ENCODE measurements at regions not wholly inside any gene's neighbourhood (a gene's known extent, or its start where the extent isn't known, plus 50 kb on each side); places are given as distances from the start of the nearest gene placed in this dataset.

DNA sequence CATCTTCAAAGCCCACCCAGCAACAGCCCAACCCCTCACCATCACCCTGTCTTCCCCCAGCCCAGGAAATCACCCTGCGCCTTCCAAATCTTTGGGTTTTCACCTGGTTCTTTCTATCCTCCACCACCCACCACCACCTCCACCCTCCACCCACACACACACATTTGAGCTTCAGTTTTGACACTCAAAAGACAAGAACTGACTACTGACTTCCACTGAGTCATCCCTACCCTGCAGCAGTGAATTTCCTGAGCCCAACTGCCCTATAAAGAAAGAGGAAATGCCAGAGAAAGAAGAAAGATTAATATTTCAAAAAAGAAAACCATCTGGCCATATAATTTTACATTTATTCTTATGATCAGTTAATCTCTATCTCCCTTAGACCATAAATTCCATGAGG lies 137.5 kb downstream of the CHST1 start:
- TF ChIP-seq POLR2AphosphoS5 (IDR thresholded peaks at IDR 0.05; ENCODE audit: low read depth, low read length) (no peak), SIN3A (IDR thresholded peaks at IDR 0.05; ENCODE audit: borderline replicate concordance, insufficient read depth, low read length) (no peak), TAF1 (IDR thresholded peaks at IDR 0.05; ENCODE audit: borderline replicate concordance, insufficient read depth, low read length) (no peak), FOXP2 (optimal IDR thresholded peaks at IDR 0.05; ENCODE audit: borderline replicate concordance, extremely low read depth, extremely low read length, insufficient read depth) (no peak)
- TF ChIP-seq, protein P1, sequence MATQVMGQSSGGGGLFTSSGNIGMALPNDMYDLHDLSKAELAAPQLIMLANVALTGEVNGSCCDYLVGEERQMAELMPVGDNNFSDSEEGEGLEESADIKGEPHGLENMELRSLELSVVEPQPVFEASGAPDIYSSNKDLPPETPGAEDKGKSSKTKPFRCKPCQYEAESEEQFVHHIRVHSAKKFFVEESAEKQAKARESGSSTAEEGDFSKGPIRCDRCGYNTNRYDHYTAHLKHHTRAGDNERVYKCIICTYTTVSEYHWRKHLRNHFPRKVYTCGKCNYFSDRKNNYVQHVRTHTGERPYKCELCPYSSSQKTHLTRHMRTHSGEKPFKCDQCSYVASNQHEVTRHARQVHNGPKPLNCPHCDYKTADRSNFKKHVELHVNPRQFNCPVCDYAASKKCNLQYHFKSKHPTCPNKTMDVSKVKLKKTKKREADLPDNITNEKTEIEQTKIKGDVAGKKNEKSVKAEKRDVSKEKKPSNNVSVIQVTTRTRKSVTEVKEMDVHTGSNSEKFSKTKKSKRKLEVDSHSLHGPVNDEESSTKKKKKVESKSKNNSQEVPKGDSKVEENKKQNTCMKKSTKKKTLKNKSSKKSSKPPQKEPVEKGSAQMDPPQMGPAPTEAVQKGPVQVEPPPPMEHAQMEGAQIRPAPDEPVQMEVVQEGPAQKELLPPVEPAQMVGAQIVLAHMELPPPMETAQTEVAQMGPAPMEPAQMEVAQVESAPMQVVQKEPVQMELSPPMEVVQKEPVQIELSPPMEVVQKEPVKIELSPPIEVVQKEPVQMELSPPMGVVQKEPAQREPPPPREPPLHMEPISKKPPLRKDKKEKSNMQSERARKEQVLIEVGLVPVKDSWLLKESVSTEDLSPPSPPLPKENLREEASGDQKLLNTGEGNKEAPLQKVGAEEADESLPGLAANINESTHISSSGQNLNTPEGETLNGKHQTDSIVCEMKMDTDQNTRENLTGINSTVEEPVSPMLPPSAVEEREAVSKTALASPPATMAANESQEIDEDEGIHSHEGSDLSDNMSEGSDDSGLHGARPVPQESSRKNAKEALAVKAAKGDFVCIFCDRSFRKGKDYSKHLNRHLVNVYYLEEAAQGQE (IDR thresholded peaks at IDR 0.05; ENCODE audit: insufficient read depth in 1 of 2, low read depth in 2 of 2, low read length in 2 of 2): no peak

DNA sequence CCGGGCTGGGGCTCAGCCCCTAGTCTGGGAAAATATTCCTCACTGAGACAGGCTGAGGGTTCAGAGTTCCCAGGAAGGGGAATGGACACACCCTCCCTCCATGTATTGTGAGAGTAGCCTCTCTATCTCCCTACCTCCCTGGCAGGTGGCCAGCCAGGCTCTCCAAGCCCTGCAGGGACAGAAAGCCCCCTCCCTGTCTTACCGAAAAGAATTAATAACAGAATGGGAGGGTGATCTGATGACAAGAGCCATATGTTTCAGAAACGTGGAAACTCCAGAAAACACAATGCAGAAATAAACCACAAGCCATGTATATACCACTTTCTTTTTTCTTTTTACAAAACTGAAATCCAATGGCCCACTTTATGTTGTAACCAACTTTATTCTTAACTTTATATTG lies 140.0 kb downstream of the CHST1 start:
- TF ChIP-seq TAF1 (IDR thresholded peaks at IDR 0.05; ENCODE audit: borderline replicate concordance, insufficient read depth, low read length) (no peak), SIN3A (IDR thresholded peaks at IDR 0.05; ENCODE audit: borderline replicate concordance, insufficient read depth, low read length) (no peak), POLR2AphosphoS5 (IDR thresholded peaks at IDR 0.05; ENCODE audit: low read depth, low read length) (no peak), FOXP2 (optimal IDR thresholded peaks at IDR 0.05; ENCODE audit: borderline replicate concordance, extremely low read depth, extremely low read length, insufficient read depth) (no peak)
- TF ChIP-seq, protein P1 (IDR thresholded peaks at IDR 0.05; ENCODE audit: insufficient read depth in 1 of 2, low read depth in 2 of 2, low read length in 2 of 2): no peak

- no peak for TF ChIP-seq SIN3A (IDR thresholded peaks at IDR 0.05; ENCODE audit: borderline replicate concordance, insufficient read depth, low read length)
- no peak for TF ChIP-seq FOXP2 (optimal IDR thresholded peaks at IDR 0.05; ENCODE audit: borderline replicate concordance, extremely low read depth, extremely low read length, insufficient read depth)
- no peak for TF ChIP-seq TAF1 (IDR thresholded peaks at IDR 0.05; ENCODE audit: borderline replicate concordance, insufficient read depth, low read length)
- TF ChIP-seq POLR2AphosphoS5 (IDR thresholded peaks at IDR 0.05; ENCODE audit: low read depth, low read length): no peak
- TF ChIP-seq, protein P1 (IDR thresholded peaks at IDR 0.05; ENCODE audit: insufficient read depth in 1 of 2, low read depth in 2 of 2, low read length in 2 of 2): no peak
These were observed 141.7 kb downstream of the CHST1 start for GRCh38 chr11:45523760-45524159.

DNA sequence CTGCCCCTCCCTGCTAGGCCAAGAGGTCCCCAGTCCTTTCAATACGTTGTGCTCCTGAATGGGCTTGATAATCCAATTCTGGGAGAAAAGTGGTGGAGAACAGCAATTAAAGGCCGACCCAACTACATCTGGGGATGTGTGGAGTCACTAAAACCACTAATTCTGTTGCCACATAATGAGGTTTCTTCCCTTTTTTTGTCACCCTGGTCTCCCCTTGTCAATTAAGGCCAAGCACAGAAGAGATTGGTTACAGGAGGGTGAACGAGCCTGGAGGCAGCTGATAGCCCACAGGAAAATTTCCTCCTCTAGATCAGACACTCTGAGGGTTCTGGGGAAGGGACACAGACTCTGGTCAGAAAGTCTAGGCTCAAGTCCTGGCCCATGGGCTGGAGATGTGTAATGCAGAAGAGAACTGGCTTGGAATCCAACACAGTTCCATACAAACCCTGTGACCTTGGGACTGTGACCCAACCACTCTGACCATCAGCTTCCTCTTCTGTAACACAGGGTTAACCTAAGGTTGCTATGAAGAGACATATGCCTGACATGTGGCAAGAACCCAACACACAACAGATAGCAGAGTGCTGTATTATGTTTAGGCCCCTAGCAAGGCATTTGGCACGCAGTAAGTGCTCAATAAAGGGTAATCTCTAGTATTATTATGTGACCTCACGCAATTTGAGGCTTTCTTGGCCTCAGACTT lies 146.4 kb downstream of the CHST1 start:
- TF ChIP-seq SIN3A (IDR thresholded peaks at IDR 0.05; ENCODE audit: borderline replicate concordance, insufficient read depth, low read length) (no peak), FOXP2 (optimal IDR thresholded peaks at IDR 0.05; ENCODE audit: borderline replicate concordance, extremely low read depth, extremely low read length, insufficient read depth) (no peak), POLR2AphosphoS5 (IDR thresholded peaks at IDR 0.05; ENCODE audit: low read depth, low read length) (no peak), TAF1 (IDR thresholded peaks at IDR 0.05; ENCODE audit: borderline replicate concordance, insufficient read depth, low read length) (no peak)
- TF ChIP-seq, protein P1 (IDR thresholded peaks at IDR 0.05; ENCODE audit: insufficient read depth in 1 of 2, low read depth in 2 of 2, low read length in 2 of 2): no peak
